HepG2 (cell line): ENCODE measurements at regions not wholly inside any gene's neighbourhood (a gene's known extent, or its start where the extent isn't known, plus 50 kb on each side); places are given as distances from the start of the nearest gene placed in this dataset.

Experiments used
- ATAC-seq: fragments of 200-7000 bp; cut with Tn5 transposase; 3 replicates; pipeline ENCODE4 v1.9.1; 2020; ENCODE audit warnings: mild to moderate bottlenecking, moderate library complexity
- BruUV-seq: library from RNA; stranded (reverse); fragments of 400-500 nt; replicated peaks from 2 replicates; lab custom pipeline; 2021; lab: Mats Ljungman, UMichigan
- CTCF ChIA-PET: fragments of 300-600 bp; formaldehyde crosslinking; extraction: SDS; loops from one replicate; lab custom pipeline; 2021; ENCODE audit warnings: low total read pairs, inconsistent platforms, low intra/inter-chr PET ratio; lab: Yijun Ruan, JAX
- POLR2A ChIA-PET: fragments of 350-600 bp; sonication (Branson Sonifier 250); formaldehyde crosslinking; loops from one replicate; lab custom pipeline; 2020; ENCODE audit warnings: antibody characterized with exemption, inconsistent platforms; lab: Yijun Ruan, JAX
- DNase-seq: peaks from one replicate; pipeline ENCODE4 v3.0.0-alpha.2; 2015; ENCODE audit warnings: low spot score
- FAIRE-seq: peaks from 3 replicates; lab custom pipeline; 2011; peaks lifted over from hg19 to GRCh38; lab: Jason Lieb, UNC
- H2AFZ ChIP-seq: one replicate; pipeline ENCODE4 v1.6.1; 2011; ENCODE audit warnings: low read length, inconsistent platforms
- H3K27ac ChIP-seq: fragments of 300-600 bp; 3 replicates; pipeline ENCODE4 v1.8.0; 2011; ENCODE audit warnings: mixed run types, mild to moderate bottlenecking, mixed read lengths, low read length, inconsistent platforms; ENCODE audit not compliant: insufficient read depth; ENCODE audit errors: extremely low read length
- H3K27me3 ChIP-seq, 2 experiments: fragments of 200-600 bp in 1 of 2; 2 replicates in 1 of 2; 3 replicates in 1 of 2; pipeline versions ENCODE4 v1.6.0 to v1.8.0; 2011; ENCODE audit warnings: low read length in 2 of 2, mild to moderate bottlenecking in 2 of 2, moderate library complexity in 2 of 2, inconsistent platforms in 1 of 2; ENCODE audit not compliant: insufficient read depth in 2 of 2, control insufficient read depth in 1 of 2
- H3K36me3 ChIP-seq, 2 experiments: fragments of 200-600 bp in 1 of 2; replicated peaks in 1 of 2; 2 replicates in 1 of 2; 3 replicates in 1 of 2; pipeline versions ENCODE4 v1.5.1 to v1.8.0; 2011; ENCODE audit warnings: low read length in 2 of 2, inconsistent platforms in 1 of 2; ENCODE audit not compliant: insufficient read depth in 2 of 2, control insufficient read depth in 1 of 2
- H3K4me1 ChIP-seq: 2 replicates; pipeline ENCODE4 v1.5.1; 2012; ENCODE audit warnings: low read length, inconsistent platforms; ENCODE audit not compliant: insufficient read depth
- H3K4me2 ChIP-seq: 2 replicates; pipeline ENCODE4 v1.6.0; 2011; ENCODE audit warnings: low read depth, low read length, inconsistent platforms
- H3K4me3 ChIP-seq, 3 experiments: fragments of 200-600 bp in 1 of 3; sonication (generic), shearing (Covaris generic) in 1 of 3; replicated peaks in 1 of 3; 2 replicates each; pipeline ENCODE4 v1.5.1; 2011 to 2016; ENCODE audit warnings: low read length in 3 of 3, inconsistent platforms in 2 of 3, low read depth in 2 of 3, mild to moderate bottlenecking in 2 of 3, control low read depth in 1 of 3, mixed read lengths in 1 of 3; ENCODE audit not compliant: insufficient read depth in 1 of 3
- H3K79me2 ChIP-seq: one replicate; pipeline ENCODE4 v1.6.1; 2011; ENCODE audit warnings: low read length, inconsistent platforms; ENCODE audit not compliant: insufficient read depth
- H3K9ac ChIP-seq: 2 replicates; pipeline ENCODE4 v1.6.0; 2011; ENCODE audit warnings: mild to moderate bottlenecking, low read depth, low read length, inconsistent platforms; ENCODE audit not compliant: insufficient read depth
- H3K9me3 ChIP-seq: 2 replicates; pipeline ENCODE4 v1.5.1; 2012; ENCODE audit warnings: mild to moderate bottlenecking, low read length
- H4K20me1 ChIP-seq: 2 replicates; pipeline ENCODE4 v1.6.0; 2011; ENCODE audit warnings: inconsistent platforms, mild to moderate bottlenecking, low read length, moderate library complexity; ENCODE audit not compliant: insufficient read depth
- BRCA1 ChIP-seq: sonication (generic); formaldehyde crosslinking; IDR thresholded peaks from 2 replicates; pipeline ENCODE4 v1.4.0; 2020; ENCODE audit warnings: missing genetic modification reagents
- EED ChIP-seq: sonication (generic); formaldehyde crosslinking; IDR thresholded peaks from 2 replicates; pipeline ENCODE4 v1.5.0; 2020; ENCODE audit warnings: mild to moderate bottlenecking, missing genetic modification reagents
- GABPB1 ChIP-seq: IDR thresholded peaks from 2 replicates; pipeline ENCODE4 v1.6.1; 2016; ENCODE audit warnings: mild to moderate bottlenecking, missing genetic modification reagents, moderate library complexity, missing compliant biosample characterization
- HDAC2 ChIP-seq: sonication (generic); formaldehyde crosslinking; IDR thresholded peaks from 2 replicates; pipeline ENCODE4 v1.4.0; 2020; ENCODE audit warnings: missing genetic modification reagents
- KDM4B ChIP-seq: sonication (generic); formaldehyde crosslinking; IDR thresholded peaks from 2 replicates; pipeline ENCODE4 v1.4.0; 2020; ENCODE audit warnings: missing genetic modification reagents
- KLF9 ChIP-seq: IDR thresholded peaks from 2 replicates; pipeline ENCODE4 v1.6.1; 2016; ENCODE audit warnings: low read depth
- MATR3 ChIP-seq: sonication (generic); formaldehyde crosslinking; IDR thresholded peaks from 2 replicates; pipeline ENCODE4 v1.4.0; 2020; ENCODE audit warnings: missing genetic modification reagents
- PRDM15 ChIP-seq: sonication (generic); formaldehyde crosslinking; IDR thresholded peaks from 2 replicates; pipeline ENCODE4 v1.4.0; 2020; ENCODE audit warnings: missing genetic modification reagents
- RFX1 ChIP-seq: fragments of 450-650 bp; IDR thresholded peaks from 2 replicates; pipeline ENCODE4 v1.6.1; 2017
- SKIL ChIP-seq: sonication (generic); formaldehyde crosslinking; IDR thresholded peaks from 2 replicates; pipeline ENCODE4 v1.8.0; 2022; ENCODE audit warnings: missing genetic modification reagents, mild to moderate bottlenecking, moderate library complexity, borderline replicate concordance
- ZNF572 ChIP-seq: sonication (generic); formaldehyde crosslinking; IDR thresholded peaks from 2 replicates; pipeline ENCODE4 v1.5.1; 2020; ENCODE audit warnings: mild to moderate bottlenecking, missing genetic modification reagents
- ZNF672 ChIP-seq: sonication (generic); formaldehyde crosslinking; IDR thresholded peaks from 2 replicates; pipeline ENCODE4 v1.8.1; 2022; ENCODE audit warnings: missing genetic modification reagents
- WGBS: methylation state at CpG from one replicate; pipeline ENCODE4 v1.1.6; 2017; ENCODE audit warnings: low lambda C conversion rate; 5-methylcytosine and 5-hydroxymethylcytosine counted together
- in situ Hi-C: cut with HindIII; loops from 2 replicates; pipeline ENCODE4 v1.10.0; 2017; ENCODE audit warnings: low pct_unique_long_range_greater_than_20kb; ENCODE audit not compliant: extremely low pct_ligation_motif_present
- intact Hi-C: fragments of 100-400 bp; cut with micrococcal nuclease; formaldehyde crosslinking; loops from one replicate; pipeline ENCODE4 v1.10.0; 2022; ENCODE audit not compliant: unreplicated experiment

GRCh38 chr9:124198331-124198730 lies 59.4 kb upstream of the NEK6 start:
- ChIA-PET CTCF (no interaction called here), POLR2A (no interaction called here)
- no TSS peak for BruUV-seq
- no peak overlapping the region for H3K4me3 ChIP-seq
- no peak overlapping the region for H2AFZ ChIP-seq
- FAIRE-seq (no peak), DNase-seq (no peak), ATAC-seq (no peak)
- intact Hi-C loops = no loop called here
- H3K79me2 ChIP-seq = no peaks in the 10 kb centered on the region
- no peak overlapping the region for H3K9ac ChIP-seq
- in situ Hi-C loops = no loop called here
- TF ChIP-seq KLF9 (CRISPR knock-in tag) = no peak
- no peak for TF ChIP-seq PRDM15 (CRISPR knock-in tag)
- no peak for TF ChIP-seq GABPB1 (CRISPR knock-in tag)
- no peak for TF ChIP-seq RFX1
- no peak for TF ChIP-seq BRCA1 (CRISPR knock-in tag)
- TF ChIP-seq HDAC2 = no peak
- TF ChIP-seq EED (CRISPR knock-in tag) = no peak
- TF ChIP-seq ZNF572 (CRISPR knock-in tag) = no peak
- no peak for TF ChIP-seq SKIL (CRISPR knock-in tag)
- no peak for TF ChIP-seq KDM4B (CRISPR knock-in tag)
- TF ChIP-seq MATR3 (CRISPR knock-in tag) = no peak
- TF ChIP-seq ZNF672 (CRISPR knock-in tag) = no peak
- H3K27ac ChIP-seq = no peak overlapping the region
- H3K4me2 ChIP-seq = no peak overlapping the region
- peaks cover 10% of the 10 kb centered on the region; the same call in 1 of the 2 replicates for H3K4me1 ChIP-seq
- peaks cover 7% of the 10 kb centered on the region; the same call in 1 of the 2 replicates for H3K9me3 ChIP-seq
- WGBS = 46% methylated on average over 5 of the region's 5 CpGs
- peaks cover 0 to 7% of the 10 kb centered on the region in 2 experiments; a peak in 4 of 5 replicates for H3K27me3 ChIP-seq
- H3K36me3 ChIP-seq = no peaks in the 10 kb centered on the region
- no peaks in the 10 kb centered on the region for H4K20me1 ChIP-seq
